Thymus (tissue), 11 donors: ENCODE measurements at regions not wholly inside any gene's neighbourhood (a gene's known extent, or its start where the extent isn't known, plus 50 kb on each side); places are given as distances from the start of the nearest gene placed in this dataset.

Experiments
- DNase-seq, 9 donors: peaks; one replicate each; pipeline ENCODE4 v3.0.0-alpha.2; 2013; ENCODE audit warnings: low spot score in 9 of 9, low read depth in 6 of 9, missing footprints in 1 of 9
- H3K27ac ChIP-seq, 2 donors: one replicate each; pipeline ENCODE4 v1.5.1; 2013; ENCODE audit warnings: control low read depth in 1 of 2, low read depth in 1 of 2, low read length in 1 of 2, mild to moderate bottlenecking in 1 of 2, moderate library complexity in 1 of 2
- H3K27me3 ChIP-seq, 2 donors: one replicate each; pipeline ENCODE4 v1.5.1; 2013; ENCODE audit warnings: low read length in 1 of 2; ENCODE audit not compliant: control insufficient read depth in 2 of 2, insufficient read depth in 1 of 2
- H3K36me3 ChIP-seq, 2 donors: one replicate each; pipeline ENCODE4 v1.5.1; 2013; ENCODE audit warnings: low read length in 1 of 2, mild to moderate bottlenecking in 1 of 2, moderate library complexity in 1 of 2; ENCODE audit not compliant: control insufficient read depth in 2 of 2, insufficient read depth in 2 of 2
- H3K4me1 ChIP-seq, 2 donors: one replicate each; pipeline ENCODE4 v1.5.1; 2013; ENCODE audit warnings: low read length in 2 of 2; ENCODE audit not compliant: control insufficient read depth in 2 of 2, insufficient read depth in 2 of 2
- H3K4me3 ChIP-seq, 2 donors: one replicate each; pipeline ENCODE4 v1.5.1; 2013; ENCODE audit warnings: low read length in 2 of 2, control low read depth in 1 of 2, mild to moderate bottlenecking in 1 of 2
- H3K9me3 ChIP-seq, 2 donors: one replicate each; pipeline ENCODE4 v1.5.1; 2013; ENCODE audit warnings: low read length in 1 of 2, mild to moderate bottlenecking in 1 of 2; ENCODE audit not compliant: control insufficient read depth in 2 of 2, insufficient read depth in 1 of 2
- WGBS: extraction: QIAGEN DNeasy Blood & Tissue Kit; methylation state at CpG from one replicate; pipeline ENCODE4 v1.1.7; 2013; 5-methylcytosine and 5-hydroxymethylcytosine counted together
- donor health status: healthy.

- WGBS, result 85% methylated on average over 7 of the region's 7 CpGs
- peak in 1 of 9 donors; percentile 42 for DNase-seq
- no peak overlapping the region for H3K27ac ChIP-seq
- no peaks in the 10 kb centered on the region for H3K27me3 ChIP-seq
- no peaks in the 10 kb centered on the region for H3K36me3 ChIP-seq
- peaks cover 0 to 6% of the 10 kb centered on the region in 2 donors for H3K9me3 ChIP-seq
- H3K4me1 ChIP-seq, result peaks cover 4 to 47% of the 10 kb centered on the region in 2 donors
- no peak overlapping the region for H3K4me3 ChIP-seq
These were observed 153.9 kb upstream of the NDUFV2 start for GRCh38 chr18:8948471-8949149.

GRCh38 chr18:8949206-8949605 lies 153.3 kb upstream of the NDUFV2 start:
- H3K27ac ChIP-seq, result no peak overlapping the region
- H3K4me3 ChIP-seq, result no peak overlapping the region
- no peaks in the 10 kb centered on the region for H3K36me3 ChIP-seq
- WGBS, result 57% methylated on average over 13 of the region's 13 CpGs
- peaks cover 4 to 47% of the 10 kb centered on the region in 2 donors for H3K4me1 ChIP-seq
- peaks cover 0 to 6% of the 10 kb centered on the region in 2 donors for H3K9me3 ChIP-seq
- DNase-seq, result peak in 1 of 9 donors; percentile 44
- no peaks in the 10 kb centered on the region for H3K27me3 ChIP-seq

DNA sequence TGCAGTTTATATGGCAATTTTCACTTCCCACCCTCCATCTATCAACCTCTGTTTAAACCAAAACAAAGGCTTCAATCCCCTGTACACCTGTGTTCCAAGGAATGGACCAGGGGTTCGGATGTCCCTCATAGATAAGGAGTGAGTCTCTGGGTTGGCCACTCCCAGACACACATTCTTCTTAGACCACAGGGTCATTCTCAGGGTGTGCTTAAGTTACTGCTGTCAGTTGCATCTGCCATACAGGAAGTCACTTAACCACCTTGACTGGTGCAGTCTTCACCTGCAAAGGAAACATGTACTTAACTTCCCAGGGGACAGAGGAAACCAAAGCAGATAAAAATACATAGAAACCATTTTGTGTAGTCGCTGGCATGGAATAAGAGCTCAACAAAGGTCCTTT lies 151.0 kb upstream of the NDUFV2 start:
- Histone ChIP-seq H3K9me3 (peaks cover 0 to 6% of the 10 kb centered on the region in 2 donors), H3K27me3 (no peaks in the 10 kb centered on the region), H3K4me1 (peaks cover 4 to 43% of the 10 kb centered on the region in 2 donors), H3K36me3 (no peaks in the 10 kb centered on the region), H3K27ac (peak overlapping the region in 1 of 2 donors; percentile 52), H3K4me3 (no peak overlapping the region)
- 26% methylated on average over 2 of the region's 2 CpGs for WGBS
- DNase-seq, result peak in 8 of 9 donors; percentile 11 to 72 (median 22)

- Histone ChIP-seq H3K36me3 (no peaks in the 10 kb centered on the region), H3K27ac (no peak overlapping the region), H3K4me1 (peaks cover 4 to 43% of the 10 kb centered on the region in 2 donors), H3K27me3 (no peaks in the 10 kb centered on the region), H3K4me3 (no peak overlapping the region), H3K9me3 (peaks cover 0 to 6% of the 10 kb centered on the region in 2 donors)
- no peak for DNase-seq
- WGBS, result 96% methylated on average over 5 of the region's 5 CpGs
These were observed 150.3 kb upstream of the NDUFV2 start for GRCh38 chr18:8952174-8952573.

DNA sequence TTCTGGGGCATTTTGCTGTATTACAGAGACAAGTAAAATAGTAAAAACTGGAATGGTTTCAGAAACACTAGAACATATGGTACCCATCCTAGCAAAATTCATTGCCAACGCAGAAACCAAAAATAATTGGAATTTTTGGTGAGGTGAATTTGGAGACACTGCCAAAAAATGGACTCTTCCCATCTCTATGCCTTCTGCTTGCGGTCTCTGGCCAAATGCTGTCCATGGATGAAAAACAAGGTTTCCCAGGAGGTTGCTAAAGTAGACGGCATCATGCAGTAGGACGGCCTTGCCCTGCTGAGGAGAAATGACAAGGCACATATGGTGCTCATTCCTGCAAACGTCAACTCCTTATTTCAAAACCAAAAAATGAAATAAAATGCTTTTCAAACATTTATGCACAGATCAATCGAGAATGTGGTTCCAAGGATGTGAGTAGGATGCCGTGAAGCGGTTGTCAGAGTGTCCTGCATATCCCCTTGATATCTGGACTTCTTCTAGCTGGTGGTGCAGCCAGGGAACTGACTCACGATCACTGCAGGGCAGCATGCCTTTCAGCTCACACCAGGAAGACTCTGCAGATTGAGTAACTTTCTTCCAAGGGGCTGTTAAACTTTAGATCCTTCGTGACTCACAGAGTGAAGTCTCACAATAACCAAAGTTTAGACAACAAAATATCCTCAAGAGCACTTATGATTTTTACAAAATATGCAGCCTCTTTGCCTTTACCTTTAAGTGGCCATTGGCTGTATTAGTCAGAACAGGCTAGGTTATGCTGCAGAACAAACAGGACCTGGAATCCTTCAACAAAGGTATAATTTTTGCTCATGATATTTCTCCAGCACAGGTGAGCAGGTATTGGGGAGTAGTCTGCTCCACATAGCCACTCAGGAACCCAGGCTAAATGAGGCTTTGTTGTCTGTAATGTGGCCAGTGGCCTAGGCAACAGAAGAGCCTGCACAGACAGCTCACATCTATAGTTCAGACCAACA lies 149.4 kb upstream of the NDUFV2 start:
- 92% methylated on average over 10 of the region's 10 CpGs for WGBS
- no peak overlapping the region for H3K27ac ChIP-seq
- no peak overlapping the region for H3K4me3 ChIP-seq
- no peak for DNase-seq
- H3K36me3 ChIP-seq, result no peaks in the 10 kb centered on the region
- H3K9me3 ChIP-seq, result peaks cover 0 to 6% of the 10 kb centered on the region in 2 donors
- H3K27me3 ChIP-seq, result no peaks in the 10 kb centered on the region
- peaks cover 4 to 41% of the 10 kb centered on the region in 2 donors for H3K4me1 ChIP-seq

DNA sequence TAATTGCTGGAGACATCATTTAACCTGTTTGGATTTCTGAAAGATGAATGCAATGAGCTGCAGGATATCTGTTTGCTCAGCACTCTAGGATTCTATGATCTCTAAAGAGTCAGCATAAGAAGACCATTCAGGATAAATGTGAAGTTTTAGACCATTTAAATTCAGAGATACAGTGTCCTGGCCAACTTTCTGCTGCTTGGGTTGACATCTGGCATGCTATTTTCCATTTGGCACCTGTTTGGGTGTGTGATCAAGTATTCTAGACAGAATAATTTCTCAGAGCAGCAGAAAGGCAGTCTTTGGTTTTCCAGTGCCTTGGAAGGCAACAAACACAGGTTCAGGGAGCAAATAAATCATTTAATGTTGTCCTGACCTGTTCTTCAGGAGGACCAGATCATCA lies 144.8 kb upstream of the NDUFV2 start:
- no peak for DNase-seq
- no peaks in the 10 kb centered on the region for H3K27me3 ChIP-seq
- H3K27ac ChIP-seq, result no peak overlapping the region
- H3K4me3 ChIP-seq, result no peak overlapping the region
- no peaks in the 10 kb centered on the region for H3K36me3 ChIP-seq
- H3K9me3 ChIP-seq, result peaks cover 0 to 6% of the 10 kb centered on the region in 2 donors
- peaks cover 0 to 6% of the 10 kb centered on the region in 2 donors for H3K4me1 ChIP-seq

DNA sequence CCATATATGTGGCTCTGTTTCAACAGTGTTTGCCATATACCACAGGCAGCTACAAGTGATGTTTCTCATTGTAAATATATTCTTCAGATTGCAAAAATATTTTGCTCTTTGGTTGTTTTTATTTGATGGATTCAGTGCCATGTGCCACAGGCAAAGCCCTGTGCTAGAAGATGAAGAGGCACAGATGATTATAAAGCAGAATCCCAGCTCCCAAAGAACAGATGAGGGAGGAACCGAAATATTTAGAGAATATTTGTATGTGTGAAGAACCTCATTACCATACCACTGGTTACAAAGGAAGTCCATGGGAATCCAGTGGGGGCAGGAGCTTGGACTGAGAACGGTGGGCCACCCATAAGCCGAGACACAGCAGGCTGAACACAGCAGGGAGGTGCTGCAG lies 143.8 kb upstream of the NDUFV2 start:
- Histone ChIP-seq H3K4me1 (peaks cover 0 to 10% of the 10 kb centered on the region in 2 donors), H3K27ac (no peak overlapping the region), H3K36me3 (no peaks in the 10 kb centered on the region), H3K9me3 (no peaks in the 10 kb centered on the region), H3K4me3 (no peak overlapping the region), H3K27me3 (no peaks in the 10 kb centered on the region)
- DNase-seq, result no peak
- 93% methylated on average over 3 of the region's 3 CpGs for WGBS

- WGBS, result 95% methylated on average over 8 of the region's 8 CpGs
- Histone ChIP-seq H3K4me1 (peaks cover 0 to 10% of the 10 kb centered on the region in 2 donors), H3K4me3 (no peak overlapping the region), H3K36me3 (no peaks in the 10 kb centered on the region), H3K27me3 (no peaks in the 10 kb centered on the region), H3K9me3 (no peaks in the 10 kb centered on the region), H3K27ac (no peak overlapping the region)
- no peak for DNase-seq
These were observed 142.9 kb upstream of the NDUFV2 start for GRCh38 chr18:8959551-8960135.
